Stimulated activated CD8-positive, alpha-beta memory T cell treated with anti-CD3 and anti-CD28 coated beads, Interleukin-4, amount 100 ng/mL, for 4 hours (primary cell): ENCODE measurements at regions not wholly inside any gene's neighbourhood (a gene's known extent, or its start where the extent isn't known, plus 50 kb on each side); places are given as distances from the start of the nearest gene placed in this dataset.

Experiments used
- DNase-seq, 2 donors: peaks; one replicate each; pipeline ENCODE4 v3.0.0-alpha.2; 2020; ENCODE audit warnings: low read depth in 2 of 2, low spot score in 1 of 2

GRCh38 chr4:17120761-17121160, 222.3 kb upstream of the LDB2 start:
- DNase-seq, result no peak

- no peak for DNase-seq
These were observed 219.3 kb upstream of the LDB2 start for GRCh38 chr4:17117746-17118145.

DNA sequence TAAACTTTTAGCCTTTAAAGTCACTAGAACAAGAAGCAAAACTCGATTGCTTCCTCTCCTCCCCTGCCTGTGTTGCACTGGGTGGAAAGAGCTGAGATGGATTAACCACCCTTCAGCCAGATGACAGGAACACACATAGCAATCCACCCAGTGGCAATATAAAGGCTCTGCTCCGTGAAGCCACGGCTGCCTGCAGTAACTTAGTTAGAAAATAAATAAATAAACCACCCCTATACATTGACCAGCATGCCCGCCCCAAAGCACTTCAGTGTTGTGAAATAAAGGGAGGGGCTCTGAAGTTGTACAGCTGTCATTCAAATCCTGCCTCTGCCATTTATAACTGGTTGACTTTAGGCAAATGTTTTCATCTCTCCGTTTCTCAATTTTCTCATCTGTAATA, 217.1 kb upstream of the LDB2 start:
- no peak for DNase-seq

- DNase-seq, result no peak
These were observed 213.8 kb upstream of the LDB2 start for GRCh38 chr4:17112292-17112659.

GRCh38 chr4:17109126-17109525, 210.7 kb upstream of the LDB2 start:
- no peak for DNase-seq

DNA sequence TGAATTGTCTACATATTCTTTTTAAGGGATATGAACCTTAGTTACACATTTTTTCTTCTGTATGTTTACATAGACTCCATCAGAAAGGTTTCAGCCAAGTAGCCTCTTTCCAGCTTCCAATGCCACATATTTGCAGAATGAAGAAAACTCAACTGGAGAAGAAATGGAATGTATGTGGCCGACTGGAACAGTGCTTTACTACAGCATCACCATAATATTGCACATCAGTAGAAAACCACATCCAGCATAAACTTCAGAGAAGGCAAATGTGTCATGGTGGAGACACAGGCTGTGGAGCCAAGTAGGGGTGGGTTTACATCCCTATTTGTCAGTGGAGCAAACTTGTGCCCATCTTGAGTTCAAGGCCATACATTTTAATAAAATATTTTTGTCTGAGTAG, 204.8 kb upstream of the LDB2 start:
- DNase-seq, result no peak

- DNase-seq, result no peak
These were observed 200.6 kb upstream of the LDB2 start for GRCh38 chr4:17098996-17099395.

GRCh38 chr4:17098401-17098800, 200.0 kb upstream of the LDB2 start:
- no peak for DNase-seq

DNA sequence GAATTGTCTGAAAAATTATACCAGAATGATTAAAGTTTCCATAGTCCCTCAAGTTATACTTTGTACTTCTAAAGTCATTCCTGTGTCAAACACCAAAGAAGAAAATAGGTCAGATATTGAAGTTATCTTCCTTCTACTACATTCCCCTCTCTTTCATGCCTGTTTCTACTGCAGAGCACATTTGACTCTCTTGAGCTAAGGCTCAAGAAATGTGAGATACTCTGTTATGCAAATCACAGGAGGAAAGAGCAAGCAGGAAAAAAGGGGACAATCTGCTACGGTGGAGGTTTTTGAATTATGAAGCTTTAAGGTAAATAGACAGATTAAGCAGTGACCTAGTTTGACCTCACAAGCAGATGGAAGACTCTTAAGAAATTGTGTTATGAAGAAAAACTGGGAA, 198.9 kb upstream of the LDB2 start:
- no peak for DNase-seq

- no peak for DNase-seq
These were observed 198.2 kb upstream of the LDB2 start for GRCh38 chr4:17096692-17097091.

DNA sequence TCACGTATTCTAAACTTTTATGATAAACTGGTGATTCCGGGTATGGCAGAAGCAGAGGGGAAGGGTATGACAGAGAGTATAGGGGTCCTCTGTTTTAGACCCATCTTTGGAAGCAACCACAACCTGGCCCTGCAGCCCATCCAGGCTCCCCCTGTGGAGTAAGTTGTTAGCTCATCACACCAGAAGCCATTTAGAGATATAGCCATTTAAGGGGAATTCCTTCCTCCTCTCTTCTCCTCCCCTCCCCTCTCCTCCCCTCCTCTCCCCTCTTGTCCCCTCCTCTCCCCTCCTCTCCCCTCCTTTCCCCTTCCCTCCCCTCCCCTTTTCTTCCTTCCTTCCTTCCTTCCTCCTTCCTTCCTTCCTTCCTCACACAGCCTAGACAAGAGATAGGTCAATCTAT, 197.3 kb upstream of the LDB2 start:
- no peak for DNase-seq

DNA sequence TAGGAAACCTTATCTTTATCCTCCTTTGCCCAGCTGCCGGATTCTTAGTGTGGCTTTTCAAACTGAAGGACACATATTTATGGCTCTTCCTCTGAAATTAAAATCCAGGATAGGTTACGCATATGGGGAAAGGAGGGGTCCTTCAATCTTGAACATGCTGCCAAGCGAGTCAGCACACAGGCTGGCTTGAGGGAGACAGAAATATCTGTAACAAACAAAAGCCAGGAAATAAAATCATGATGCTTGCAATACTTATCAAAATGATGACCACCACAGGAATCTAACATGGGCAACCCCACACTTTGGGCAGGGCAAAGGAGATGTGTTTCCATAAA, 196.4 kb upstream of the LDB2 start:
- no peak for DNase-seq

- no peak for DNase-seq
These were observed 195.9 kb upstream of the LDB2 start for GRCh38 chr4:17094159-17094875.

DNA sequence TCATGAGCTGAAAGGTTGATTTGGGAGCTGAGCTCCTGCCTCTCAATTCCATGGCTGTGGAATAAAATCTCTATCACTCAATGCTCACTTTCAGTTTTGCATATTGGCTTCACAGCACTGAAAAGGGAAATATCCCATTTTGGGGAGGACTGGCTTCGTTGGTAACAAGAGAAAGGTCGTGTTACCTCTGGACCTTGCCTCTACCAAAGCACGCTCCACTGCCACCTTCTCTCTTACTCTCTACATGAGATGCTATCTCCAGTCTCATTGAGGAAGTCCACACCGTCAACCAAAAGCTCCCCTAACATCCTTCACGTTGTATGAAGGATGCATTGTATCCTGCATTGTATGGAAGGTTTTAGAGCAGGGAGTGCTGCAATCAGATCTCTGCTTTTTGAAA, 195.0 kb upstream of the LDB2 start:
- DNase-seq, result no peak

GRCh38 chr4:17092736-17093437, 194.4 kb upstream of the LDB2 start:
- no peak for DNase-seq

GRCh38 chr4:17091104-17091503, 192.7 kb upstream of the LDB2 start:
- DNase-seq, result no peak

GRCh38 chr4:17090063-17090462, 191.6 kb upstream of the LDB2 start:
- no peak for DNase-seq

GRCh38 chr4:17085416-17085815, 187.0 kb upstream of the LDB2 start:
- DNase-seq, result no peak

GRCh38 chr4:17082186-17082585, 183.7 kb upstream of the LDB2 start:
- no peak for DNase-seq

DNA sequence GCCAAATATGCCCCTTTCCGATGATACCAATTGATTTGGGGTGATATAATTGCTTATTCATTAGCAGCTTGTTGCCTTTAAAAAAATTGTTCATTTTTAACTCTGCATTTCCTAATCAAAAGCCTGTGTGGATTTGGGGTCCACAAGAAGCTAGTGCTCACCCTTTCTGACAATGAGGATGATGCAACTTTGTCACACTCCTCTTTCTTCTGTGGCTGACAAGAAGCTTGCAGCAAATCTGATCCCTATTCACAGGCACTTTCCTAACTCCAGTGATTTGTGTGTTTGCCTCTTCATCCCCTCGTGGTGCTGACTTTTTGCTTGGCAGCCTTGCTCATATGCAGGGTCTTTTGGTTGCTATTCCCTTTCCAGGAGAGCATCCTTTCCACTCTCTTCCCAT, 182.7 kb upstream of the LDB2 start:
- no peak for DNase-seq

DNA sequence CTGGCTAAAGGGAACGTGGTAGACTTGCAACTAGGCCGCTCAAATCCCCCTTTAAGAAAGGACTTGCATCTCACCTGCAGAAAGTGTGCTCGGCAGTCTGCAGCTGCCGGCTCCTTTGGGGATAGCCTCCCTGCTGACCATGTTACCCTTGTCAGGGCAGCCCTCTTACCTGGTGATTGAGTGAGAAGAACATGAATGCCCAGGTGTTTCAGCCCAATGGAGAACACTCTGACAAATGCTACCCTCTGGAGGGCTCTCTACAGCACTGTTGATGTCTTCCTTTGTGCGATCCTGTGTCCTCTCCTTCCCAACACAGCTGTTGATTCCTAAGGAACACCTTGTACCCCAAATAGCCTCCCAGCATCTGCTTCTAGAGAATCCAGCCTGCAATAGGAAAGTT, 178.7 kb upstream of the LDB2 start:
- DNase-seq, result no peak

DNA sequence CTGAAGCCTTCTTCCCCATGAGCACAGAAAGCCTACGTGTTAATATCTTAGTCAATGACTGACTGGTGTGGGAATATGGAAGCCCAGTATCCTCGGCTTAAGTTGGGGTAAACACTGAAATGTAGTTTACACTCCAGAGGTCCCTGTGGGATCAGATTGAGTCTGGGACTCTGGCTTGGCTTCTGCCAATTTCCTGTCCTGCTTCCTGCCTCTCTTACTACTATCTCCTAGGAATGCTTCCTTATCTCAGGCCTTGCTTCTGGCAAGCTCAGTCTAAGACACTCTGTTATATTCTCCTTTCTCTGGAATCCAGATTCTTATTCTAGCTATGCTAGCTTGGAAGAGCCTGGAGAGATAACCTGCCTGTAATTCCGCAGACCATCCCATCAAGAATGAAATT, 174.0 kb upstream of the LDB2 start:
- no peak for DNase-seq

- DNase-seq, result no peak
These were observed 170.4 kb upstream of the LDB2 start for GRCh38 chr4:17068891-17069290.
